ENCODE measurements at regions not wholly inside any gene's neighbourhood (a gene's known extent, or its start where the extent isn't known, plus 50 kb on each side); places are given as distances from the start of the nearest gene placed in this dataset.

- Histone ChIP-seq H3K4me3 (ENCODE audit: insufficient read depth, low read depth, low read length) (no peak overlapping the region), H2AFZ (replicated peaks; ENCODE audit: low read length, poor library complexity) (no peak overlapping the region), H2AK5ac (ENCODE audit: low read depth, low read length) (no peak overlapping the region), H2BK120ac (ENCODE audit: low read depth, low read length) (no peak overlapping the region), H3K56ac (ENCODE audit: extremely low read depth, insufficient read depth, low read length) (no peak overlapping the region), H2BK5ac (ENCODE audit: low read depth, low read length, poor library complexity, severe bottlenecking) (no peak overlapping the region), H3K9me1 (ENCODE audit: insufficient read depth, low read length) (no peaks in the 10 kb centered on the region), H3K4ac (ENCODE audit: low read depth, low read length) (no peak overlapping the region), H2AK9ac (replicated peaks; ENCODE audit: low read depth, low read length, poor library complexity) (no peak overlapping the region), H4K91ac (ENCODE audit: insufficient read depth, low read depth, low read length) (no peak overlapping the region), H2BK15ac (ENCODE audit: low read depth, low read length) (no peak overlapping the region), H3K4me2 (ENCODE audit: low read depth, low read length) (no peak overlapping the region), H3K23ac (ENCODE audit: low read depth, low read length) (no peak overlapping the region), H3K27ac (ENCODE audit: insufficient read depth, low read length) (no peak overlapping the region), H3K9ac (ENCODE audit: low read depth, low read length) (no peak overlapping the region), H3K9me3 (ENCODE audit: control insufficient read depth, insufficient read depth, low read length) (no peaks in the 10 kb centered on the region), H3K14ac (replicated peaks; ENCODE audit: low read depth, low read length) (no peak overlapping the region), H3K36me3 (ENCODE audit: control insufficient read depth, insufficient read depth, low read length) (no peaks in the 10 kb centered on the region), H3K18ac (ENCODE audit: low read depth, low read length) (no peak overlapping the region), H4K8ac (ENCODE audit: low read depth in 2 of 2, low read length in 2 of 2) (no peak overlapping the region), H3K79me1 (ENCODE audit: low read depth in 1 of 2, low read length in 2 of 2) (no peaks in the 10 kb centered on the region), H2BK20ac (ENCODE audit: low read depth, low read length) (no peak overlapping the region), H4K20me1 (ENCODE audit: insufficient read depth, low read length) (no peaks in the 10 kb centered on the region), H3K27me3 (ENCODE audit: control insufficient read depth, insufficient read depth, low read length) (no peaks in the 10 kb centered on the region; the same call in 1 of the 2 replicates), H3K4me1 (ENCODE audit: control insufficient read depth, insufficient read depth, low read length) (no peaks in the 10 kb centered on the region), H4K5ac (ENCODE audit: low read depth, low read length) (no peak overlapping the region)
- no TSS peak for BruUV-seq (replicated peaks)
- CTCF ChIA-PET, result no interaction called here
- ATAC-seq (ENCODE audit: low read depth) (no peak), DNase-seq (no peak)
- TF ChIP-seq CHD1 (IDR thresholded peaks at IDR 0.05; ENCODE audit: low read depth, low read length), result no peak
- TF ChIP-seq MAFK (IDR thresholded peaks at IDR 0.05; ENCODE audit: low read depth, low read length), result no peak
- no peak for TF ChIP-seq NFE2L2 (IDR thresholded peaks at IDR 0.05; ENCODE audit: low read depth, low read length)
- TF ChIP-seq USF2 (IDR thresholded peaks at IDR 0.05; ENCODE audit: low read depth, low read length), result no peak
- TF ChIP-seq RCOR1 (IDR thresholded peaks at IDR 0.05; ENCODE audit: insufficient replicate concordance, low read length), result no peak
- no peak for TF ChIP-seq CEBPB (IDR thresholded peaks at IDR 0.05; ENCODE audit: low read depth, low read length)
- no peak for TF ChIP-seq MXI1 (IDR thresholded peaks at IDR 0.05; ENCODE audit: borderline replicate concordance, low read depth, low read length)
- no peak for TF ChIP-seq RFX5 (IDR thresholded peaks at IDR 0.05; ENCODE audit: low read depth, low read length)
- TF ChIP-seq, protein P1, sequence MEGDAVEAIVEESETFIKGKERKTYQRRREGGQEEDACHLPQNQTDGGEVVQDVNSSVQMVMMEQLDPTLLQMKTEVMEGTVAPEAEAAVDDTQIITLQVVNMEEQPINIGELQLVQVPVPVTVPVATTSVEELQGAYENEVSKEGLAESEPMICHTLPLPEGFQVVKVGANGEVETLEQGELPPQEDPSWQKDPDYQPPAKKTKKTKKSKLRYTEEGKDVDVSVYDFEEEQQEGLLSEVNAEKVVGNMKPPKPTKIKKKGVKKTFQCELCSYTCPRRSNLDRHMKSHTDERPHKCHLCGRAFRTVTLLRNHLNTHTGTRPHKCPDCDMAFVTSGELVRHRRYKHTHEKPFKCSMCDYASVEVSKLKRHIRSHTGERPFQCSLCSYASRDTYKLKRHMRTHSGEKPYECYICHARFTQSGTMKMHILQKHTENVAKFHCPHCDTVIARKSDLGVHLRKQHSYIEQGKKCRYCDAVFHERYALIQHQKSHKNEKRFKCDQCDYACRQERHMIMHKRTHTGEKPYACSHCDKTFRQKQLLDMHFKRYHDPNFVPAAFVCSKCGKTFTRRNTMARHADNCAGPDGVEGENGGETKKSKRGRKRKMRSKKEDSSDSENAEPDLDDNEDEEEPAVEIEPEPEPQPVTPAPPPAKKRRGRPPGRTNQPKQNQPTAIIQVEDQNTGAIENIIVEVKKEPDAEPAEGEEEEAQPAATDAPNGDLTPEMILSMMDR (conservative IDR thresholded peaks at IDR 0.05; ENCODE audit: low read depth, low read length), result no peak
- POLR2A ChIA-PET (ENCODE audit: unreplicated experiment), result no interaction called here
- no CpG with 5 or more reads among the region's 2 CpGs for WGBS, 2 experiments (ENCODE audit: extremely low coverage in 2 of 2, insufficient read length in 1 of 2)
- in situ Hi-C loops (cut with MboI; ENCODE audit: low sequenced_read_pairs), result no loop called here
- dilution Hi-C loops (cut with HindIII; ENCODE audit: low sequenced_read_pairs, unreplicated experiment), result no loop called here
- intact Hi-C loops (cut with micrococcal nuclease), result no loop called here
These were observed 354.7 kb upstream of the CHRM2 start for GRCh38 chr7:136513744-136514143.
